ENCODE measurements at regions not wholly inside any gene's neighbourhood (a gene's known extent, or its start where the extent isn't known, plus 50 kb on each side); places are given as distances from the start of the nearest gene placed in this dataset.

DNA sequence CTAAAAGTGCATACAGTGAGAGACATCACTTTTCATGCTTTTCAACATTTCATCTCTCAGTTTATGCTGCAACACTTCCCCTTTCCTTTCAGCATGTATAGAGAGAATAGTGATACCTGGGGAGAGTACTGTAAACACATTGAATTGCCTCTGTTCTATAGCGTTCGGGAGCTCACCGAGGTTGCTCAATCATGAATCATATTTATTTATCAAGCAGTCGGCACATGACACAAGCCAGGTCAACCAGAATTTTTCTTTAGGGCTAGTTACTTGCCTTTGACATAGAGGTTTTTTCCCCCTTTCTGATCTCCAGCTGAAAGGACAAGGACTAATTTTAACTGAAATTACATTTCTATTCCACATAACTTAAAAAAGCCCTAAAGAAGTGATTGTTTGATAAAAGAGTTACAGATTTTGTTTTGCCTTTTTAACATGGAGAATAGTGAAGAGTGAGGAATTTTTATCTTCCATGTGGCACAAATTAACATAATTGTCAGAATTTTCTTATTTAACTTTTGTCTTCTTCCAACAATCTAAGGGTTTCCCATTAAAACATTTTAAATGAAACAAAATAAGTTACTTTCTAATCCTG, 690.9 kb upstream of the TMEFF2 start:
- TF ChIP-seq RCOR1 (conservative IDR thresholded peaks at IDR 0.05; ENCODE audit: low read depth, low read length) (no peak), PML (IDR thresholded peaks at IDR 0.05; ENCODE audit: low read length) (no peak), RAD21 (IDR thresholded peaks at IDR 0.05; ENCODE audit: insufficient read depth, low read depth, low read length) (no peak), TAF1 (IDR thresholded peaks at IDR 0.05; ENCODE audit: borderline replicate concordance, low read depth, low read length) (no peak), ZZZ3 (IDR thresholded peaks at IDR 0.05; ENCODE audit: control insufficient read depth, insufficient read length, low read depth) (no peak), CHD4 (IDR thresholded peaks at IDR 0.05) (no peak), CHD2 (IDR thresholded peaks at IDR 0.05; ENCODE audit: borderline replicate concordance, low read depth, low read length) (no peak), TCF3 (IDR thresholded peaks at IDR 0.05; ENCODE audit: borderline replicate concordance, insufficient read depth, low read depth, low read length) (no peak), POLR2A (IDR thresholded peaks at IDR 0.05; ENCODE audit: low read depth, low read length) (no peak), BCL11A (IDR thresholded peaks at IDR 0.05; ENCODE audit: low read depth, low read length) (no peak)

Measured in GM12878 (cell line).